ENCODE measurements at regions not wholly inside any gene's neighbourhood (a gene's known extent, or its start where the extent isn't known, plus 50 kb on each side); places are given as distances from the start of the nearest gene placed in this dataset.
A peak's percentile ranks its signal among the peaks of the same experiment; 100 is the strongest.

GRCh38 chr2:71783215-71783614 lies 329.9 kb downstream of the DYSF start:
- no peak for DNase-seq

- no peak for DNase-seq
Measured at GRCh38 chr2:71782323-71782722, 329.0 kb downstream of the DYSF start.

- DNase-seq = no peak
Measured at GRCh38 chr2:71781695-71782228, 328.4 kb downstream of the DYSF start.

DNA sequence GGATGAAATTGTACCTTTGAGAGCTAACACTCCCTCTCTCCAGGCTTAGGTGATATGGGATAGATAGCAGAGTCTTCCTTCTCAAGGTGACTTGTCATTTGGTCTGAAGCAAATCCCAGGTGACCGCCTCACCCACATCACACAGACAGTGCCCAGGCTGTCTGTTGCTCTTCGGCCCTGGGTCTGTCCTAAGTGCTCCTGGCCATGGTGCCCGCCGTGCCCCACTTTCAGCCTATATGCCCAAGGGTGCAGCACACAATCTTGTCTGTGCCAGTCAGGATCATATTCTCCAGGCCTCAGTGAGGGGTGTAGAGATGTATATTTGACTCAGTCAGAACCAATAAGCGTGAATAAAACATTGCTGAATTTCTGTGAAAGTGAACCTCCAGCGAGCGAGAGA lies 326.8 kb downstream of the DYSF start:
- no peak for DNase-seq

DNA sequence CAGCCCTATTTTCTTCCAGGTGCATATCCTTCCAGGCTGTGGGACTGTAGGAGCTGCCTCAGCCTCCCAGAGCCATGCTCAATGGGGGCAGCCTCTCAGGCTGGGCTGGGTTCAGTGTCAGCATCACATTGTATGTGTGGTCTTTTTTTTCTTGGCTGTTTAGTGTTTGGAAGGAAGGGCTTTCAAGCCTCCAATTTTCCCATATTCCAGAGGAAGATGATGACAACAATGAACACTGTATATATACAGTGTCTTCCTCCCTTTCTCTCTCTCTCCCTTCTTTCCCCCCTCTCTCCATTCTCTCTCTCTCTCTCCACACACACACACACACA lies 326.4 kb downstream of the DYSF start:
- no peak for DNase-seq

GRCh38 chr2:71778936-71779773 lies 325.8 kb downstream of the DYSF start:
- DNase-seq = no peak

- no peak for DNase-seq
Measured at GRCh38 chr2:71778514-71778913, 325.2 kb downstream of the DYSF start.

GRCh38 chr2:71777946-71778345 lies 324.6 kb downstream of the DYSF start:
- no peak for DNase-seq

DNA sequence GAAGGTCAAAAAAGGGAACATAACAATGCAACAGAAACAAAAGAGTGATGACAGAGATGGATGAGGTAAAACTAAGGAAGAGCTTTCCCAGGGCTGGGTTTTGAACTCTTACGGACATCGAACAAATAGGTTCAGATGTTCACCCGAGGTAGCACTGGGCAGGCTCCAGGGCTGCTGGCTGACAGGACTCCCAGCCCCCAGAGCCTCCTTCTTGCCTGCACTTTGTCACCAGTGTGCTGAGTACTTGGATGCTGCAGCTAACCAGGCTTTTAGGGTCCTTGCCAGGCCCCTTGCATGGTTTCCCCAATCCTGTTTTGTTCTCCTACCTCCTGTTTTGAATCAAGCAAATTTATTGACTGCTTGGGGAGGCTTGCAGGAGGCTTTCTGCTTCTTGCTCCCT lies 322.9 kb downstream of the DYSF start:
- DNase-seq = no peak

GRCh38 chr2:71773218-71773617 lies 319.9 kb downstream of the DYSF start:
- no peak for DNase-seq

GRCh38 chr2:71772510-71773172 lies 319.3 kb downstream of the DYSF start:
- DNase-seq = no peak

GRCh38 chr2:71767663-71768062 lies 314.3 kb downstream of the DYSF start:
- no peak for DNase-seq

GRCh38 chr2:71759060-71759459 lies 305.7 kb downstream of the DYSF start:
- no peak for DNase-seq

GRCh38 chr2:71757351-71757750 lies 304.0 kb downstream of the DYSF start:
- no peak for DNase-seq

DNA sequence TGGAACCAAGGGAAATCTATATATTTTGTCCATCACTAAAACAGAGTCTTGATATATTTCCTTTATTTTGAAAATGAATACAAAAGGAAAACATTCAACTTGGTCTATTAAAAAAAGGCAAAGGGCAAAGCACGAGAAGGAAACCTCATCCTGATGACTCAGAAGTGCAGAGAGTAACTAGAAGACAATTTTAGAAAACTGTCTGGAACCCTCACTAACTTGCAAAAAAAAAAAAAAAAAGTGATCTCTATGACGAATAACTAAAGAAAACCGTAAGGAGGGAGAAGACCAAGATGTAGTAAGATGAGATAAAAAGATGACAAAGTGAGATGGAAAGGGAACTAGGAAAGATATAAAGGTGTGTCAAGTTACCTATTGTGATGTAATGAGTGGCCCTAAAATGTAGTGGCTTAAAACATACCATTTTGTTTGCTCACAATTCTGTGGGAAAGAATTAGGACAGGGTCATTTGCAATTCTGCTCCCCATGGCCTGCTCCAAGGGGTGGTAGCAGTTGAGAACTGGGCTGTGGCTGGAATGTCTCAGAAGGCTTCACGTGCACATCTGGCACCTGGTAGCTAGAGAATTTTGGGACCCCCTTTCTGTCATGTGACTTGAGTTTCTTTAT lies 303.0 kb downstream of the DYSF start:
- no peak for DNase-seq

- DNase-seq = no peak
Measured at GRCh38 chr2:71751590-71751989, 298.2 kb downstream of the DYSF start.

- DNase-seq = no peak
Measured at GRCh38 chr2:71749671-71750101, 296.3 kb downstream of the DYSF start.

GRCh38 chr2:71748227-71748626 lies 294.9 kb downstream of the DYSF start:
- DNase-seq = no peak

DNA sequence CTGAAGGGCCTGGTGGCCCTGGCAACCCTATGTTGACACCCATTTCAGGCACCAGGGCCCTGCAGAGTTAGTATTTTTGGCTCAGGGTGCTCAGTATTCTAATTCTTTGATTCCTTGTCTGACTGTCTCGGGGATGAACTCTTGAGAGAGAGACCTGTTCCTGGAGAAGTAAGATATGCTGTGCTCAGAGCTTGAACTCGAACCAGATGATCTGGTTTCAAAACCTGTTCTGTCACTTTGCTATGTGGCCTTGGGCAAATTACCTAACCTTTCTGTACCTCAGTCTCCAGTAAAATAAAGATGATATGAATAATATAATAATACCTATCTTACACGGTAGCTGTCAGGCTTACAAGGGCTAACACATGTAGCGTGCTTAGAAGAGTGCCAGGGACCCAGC lies 294.2 kb downstream of the DYSF start:
- no peak for DNase-seq

DNA sequence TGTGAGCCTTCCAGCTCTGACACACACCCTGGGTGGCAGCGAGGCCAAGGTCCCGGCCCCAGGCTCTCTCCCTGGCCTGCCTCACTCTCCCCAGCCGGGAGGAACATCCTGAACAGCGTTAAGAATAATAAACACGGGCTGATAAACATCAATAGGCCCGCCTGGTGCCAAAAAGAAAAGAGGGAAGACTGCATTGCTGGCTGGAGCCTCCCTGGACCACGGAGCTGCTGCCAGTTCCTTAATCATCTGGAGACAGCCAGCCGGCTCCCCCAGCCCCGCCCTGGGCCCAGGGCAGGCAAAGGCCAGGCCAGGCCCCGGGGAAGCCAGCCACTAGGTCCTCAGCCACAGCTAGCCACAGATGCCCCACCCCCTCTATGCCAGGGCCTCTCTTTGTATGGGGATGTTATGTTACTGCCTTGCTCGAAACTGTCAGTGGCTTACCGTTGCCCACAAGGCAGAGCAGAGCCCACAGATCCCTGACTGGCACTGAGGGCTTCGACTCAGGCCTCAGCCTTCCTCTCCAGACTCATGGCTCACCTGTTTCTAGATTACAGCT lies 293.7 kb downstream of the DYSF start:
- peak in 2 of 56 donors; percentile 5 to 32 for DNase-seq

GRCh38 chr2:71744781-71745180 lies 291.4 kb downstream of the DYSF start:
- DNase-seq = no peak

All from amygdala (tissue), 56 donors.